SK-N-MC (cell line): ENCODE measurements at regions not wholly inside any gene's neighbourhood (a gene's known extent, or its start where the extent isn't known, plus 50 kb on each side); places are given as distances from the start of the nearest gene placed in this dataset.

Experiments used
- EZH2 ChIP-seq: fragments of 200-600 bp; sonication (generic); IDR thresholded peaks from one replicate; pipeline ENCODE4 v1.6.1; 2017; ENCODE audit warnings: antibody characterized with exemption
- FOXP2 ChIP-seq: optimal IDR thresholded peaks from 2 replicates; pipeline ENCODE3; 2011; ENCODE audit warnings: mild to moderate bottlenecking, moderate library complexity; ENCODE audit not compliant: insufficient read depth; ENCODE audit errors: extremely low read length, control extremely low read depth
- POLR2AphosphoS5 ChIP-seq: IDR thresholded peaks from 2 replicates; pipeline ENCODE4 v1.6.1; 2012; ENCODE audit warnings: mild to moderate bottlenecking, low read depth, low read length, borderline replicate concordance

- TF ChIP-seq POLR2AphosphoS5 (no peak), EZH2 (no peak), FOXP2 (no peak)
Observed at GRCh38 chr4:152164561-152164960, 371.3 kb downstream of the FBXW7 start.
